Panc1 (cell line): ENCODE measurements at regions not wholly inside any gene's neighbourhood (a gene's known extent, or its start where the extent isn't known, plus 50 kb on each side); places are given as distances from the start of the nearest gene placed in this dataset.

Experiments used
- ATAC-seq: fragments of 200-7000 bp; cut with Tn5 transposase; 2 replicates; pipeline ENCODE4 v1.9.1; 2020; ENCODE audit warnings: mild to moderate bottlenecking, moderate library complexity
- BruUV-seq: library from RNA; stranded (reverse); fragments of 400-500 nt; replicated peaks from 2 replicates; lab custom pipeline; 2021; lab: Mats Ljungman, UMichigan
- CTCF ChIA-PET: fragments of 300-600 bp; sonication (Branson Sonifier 250); formaldehyde crosslinking; loops from one replicate; lab custom pipeline; 2022; ENCODE audit warnings: antibody characterized with exemption; lab: Charles Lee
- POLR2A ChIA-PET: fragments of 300-600 bp; sonication (Branson Sonifier 250); formaldehyde crosslinking; loops from one replicate; lab custom pipeline; 2022; ENCODE audit warnings: antibody characterized with exemption; lab: Charles Lee
- DNase-seq: peaks from one replicate; pipeline ENCODE4 v3.0.0-alpha.2; 2010; ENCODE audit warnings: low read depth, low spot score
- H3K27ac ChIP-seq: 2 replicates; pipeline ENCODE4 v1.5.1; 2011; ENCODE audit warnings: mild to moderate bottlenecking, low read length, inconsistent platforms
- H3K27me3 ChIP-seq: fragments of 200-500 bp; sonication (Bioruptor generic); 2 replicates; pipeline ENCODE4 v1.6.0; 2014; ENCODE audit warnings: low read length, inconsistent platforms; ENCODE audit not compliant: control insufficient read depth, insufficient read depth
- H3K36me3 ChIP-seq: fragments of 200-500 bp; sonication (Bioruptor generic); 2 replicates; pipeline ENCODE4 v1.5.1; 2014; ENCODE audit warnings: inconsistent platforms, mild to moderate bottlenecking, low read length, moderate library complexity; ENCODE audit not compliant: control insufficient read depth, insufficient read depth
- H3K4me1 ChIP-seq: 2 replicates; pipeline ENCODE4 v1.5.1; 2011; ENCODE audit warnings: inconsistent platforms, mild to moderate bottlenecking, low read length, moderate library complexity; ENCODE audit not compliant: control insufficient read depth, insufficient read depth
- H3K4me3 ChIP-seq, 2 experiments: 2 replicates each; pipeline ENCODE4 v1.5.1; 2011 to 2012; ENCODE audit warnings: low read depth in 2 of 2, low read length in 2 of 2, mild to moderate bottlenecking in 2 of 2, inconsistent platforms in 1 of 2, moderate library complexity in 1 of 2
- H3K9me3 ChIP-seq: fragments of 200-500 bp; sonication (Bioruptor generic); 2 replicates; pipeline ENCODE4 v1.5.1; 2014; ENCODE audit warnings: low read depth, mild to moderate bottlenecking, inconsistent platforms, low read length, moderate library complexity; ENCODE audit not compliant: control insufficient read depth, insufficient read depth
- CTCF ChIP-seq: fragments of 450-650 bp; IDR thresholded peaks from 2 replicates; pipeline ENCODE4 v1.5.1; 2017; ENCODE audit warnings: mild to moderate bottlenecking
- POLR2AphosphoS5 ChIP-seq: IDR thresholded peaks from 2 replicates; pipeline ENCODE4 v1.6.1; 2012; ENCODE audit warnings: mild to moderate bottlenecking, low read depth, low read length, moderate library complexity
- REST ChIP-seq, 2 experiments: IDR thresholded peaks; 2 replicates each; pipeline ENCODE4 v1.6.1; 2011 to 2012; ENCODE audit warnings: low read depth in 2 of 2, control low read depth in 1 of 2, low read length in 1 of 2, mild to moderate bottlenecking in 1 of 2, moderate library complexity in 1 of 2; ENCODE audit not compliant: insufficient read depth in 1 of 2
- SIN3A ChIP-seq: IDR thresholded peaks from 2 replicates; pipeline ENCODE4 v1.6.1; 2012; ENCODE audit warnings: low read depth, mild to moderate bottlenecking, low read length, moderate library complexity, borderline replicate concordance; ENCODE audit not compliant: insufficient read depth
- TCF7L2 ChIP-seq: IDR thresholded peaks from 2 replicates; pipeline ENCODE4 v1.6.1; 2011; ENCODE audit warnings: mild to moderate bottlenecking, low read depth, low read length, inconsistent platforms
- in situ Hi-C: cut with HindIII; loops from 2 replicates; pipeline ENCODE4 v1.10.0; 2016; ENCODE audit warnings: low sequenced_read_pairs, low pct_unique_long_range_greater_than_20kb
- intact Hi-C: fragments of 100-400 bp; cut with micrococcal nuclease; formaldehyde crosslinking; loops from one replicate; pipeline ENCODE4 v1.10.0; 2022; ENCODE audit not compliant: unreplicated experiment

- no peaks in the 10 kb centered on the region for H3K4me1 ChIP-seq
- intact Hi-C loops (no loop called here), in situ Hi-C loops (no loop called here)
- POLR2A ChIA-PET: no interaction called here
- ATAC-seq: no peak
- no peaks in the 10 kb centered on the region for H3K36me3 ChIP-seq
- TF ChIP-seq SIN3A: no peak
- no peak for TF ChIP-seq POLR2AphosphoS5
- TF ChIP-seq REST (IDR thresholded peaks at IDR 0.05; ENCODE audit: insufficient read depth in 1 of 2, low read depth in 2 of 2, low read length in 1 of 2): no peak
- no peak for TF ChIP-seq CTCF
- no peak for TF ChIP-seq TCF7L2
- no TSS peak for BruUV-seq
- CTCF ChIA-PET: no interaction called here
- no peak overlapping the region for H3K4me3 ChIP-seq
- no peaks in the 10 kb centered on the region; the same call in 1 of the 2 replicates for H3K27me3 ChIP-seq
- no peaks in the 10 kb centered on the region for H3K9me3 ChIP-seq
- H3K27ac ChIP-seq: no peak overlapping the region
- no peak for DNase-seq
These were observed 420.6 kb downstream of the MED10 start for GRCh38 chr5:5957737-5958136.

GRCh38 chr5:5954275-5954598 is 424.1 kb downstream of the MED10 start:
- TF ChIP-seq TCF7L2: no peak
- TF ChIP-seq REST (IDR thresholded peaks at IDR 0.05; ENCODE audit: insufficient read depth in 1 of 2, low read depth in 2 of 2, low read length in 1 of 2): no peak
- TF ChIP-seq POLR2AphosphoS5: no peak
- TF ChIP-seq SIN3A: no peak
- no peak for TF ChIP-seq CTCF
- H3K36me3 ChIP-seq: no peaks in the 10 kb centered on the region
- no peaks in the 10 kb centered on the region for H3K9me3 ChIP-seq
- CTCF ChIA-PET: no interaction called here
- no peak overlapping the region for H3K27ac ChIP-seq
- no peaks in the 10 kb centered on the region; the same call in 1 of the 2 replicates for H3K27me3 ChIP-seq
- in situ Hi-C loops: no loop called here
- no peaks in the 10 kb centered on the region for H3K4me1 ChIP-seq
- POLR2A ChIA-PET: no interaction called here
- H3K4me3 ChIP-seq: no peak overlapping the region
- no TSS peak for BruUV-seq
- ATAC-seq (no peak), DNase-seq (no peak)
- intact Hi-C loops: no loop called here
